Neural cell (in vitro differentiated cells): ENCODE measurements at regions not wholly inside any gene's neighbourhood (a gene's known extent, or its start where the extent isn't known, plus 50 kb on each side); places are given as distances from the start of the nearest gene placed in this dataset.

Experiments used
- H2AFZ ChIP-seq: fragments of 200-600, 300-800 bp; sonication (generic), shearing (Covaris generic); 2 replicates; pipeline ENCODE4 v1.6.0; 2014; ENCODE audit warnings: low read depth, mild to moderate bottlenecking, antibody characterized with exemption, low read length, moderate library complexity
- H3F3A ChIP-seq: fragments of 200-600 bp; shearing (Covaris generic); 2 replicates; pipeline ENCODE4 v1.6.1; 2016; ENCODE audit warnings: mild to moderate bottlenecking, moderate library complexity, mixed read lengths, antibody characterized with exemption, low read length; ENCODE audit not compliant: insufficient read depth, poor library complexity, severe bottlenecking
- H3K27ac ChIP-seq: fragments of 200-600, 300-800 bp; sonication (generic), shearing (Covaris generic); 2 replicates; pipeline ENCODE4 v1.5.1; 2014; ENCODE audit warnings: mild to moderate bottlenecking, low read length, moderate library complexity
- H3K27me3 ChIP-seq: fragments of 300-800, 200-600 bp; sonication (generic), shearing (Covaris generic); 2 replicates; pipeline ENCODE4 v1.6.0; 2014; ENCODE audit warnings: mild to moderate bottlenecking, low read depth, low read length, moderate library complexity; ENCODE audit not compliant: insufficient read depth
- H3K36me3 ChIP-seq: fragments of 300-800, 200-600 bp; sonication (generic), shearing (Covaris generic); 2 replicates; pipeline ENCODE4 v1.5.1; 2014; ENCODE audit warnings: mild to moderate bottlenecking, antibody characterized with exemption, low read length, moderate library complexity; ENCODE audit not compliant: insufficient read depth
- H3K4me2 ChIP-seq: fragments of 300-800, 200-600 bp; sonication (generic), shearing (Covaris generic); 2 replicates; pipeline ENCODE4 v1.6.0; 2014; ENCODE audit warnings: mild to moderate bottlenecking, low read length
- H3K4me3 ChIP-seq: fragments of 300-800, 200-600 bp; sonication (generic), shearing (Covaris generic); 2 replicates; pipeline ENCODE4 v1.5.1; 2014; ENCODE audit warnings: mild to moderate bottlenecking, low read length, moderate library complexity
- H3K79me2 ChIP-seq: fragments of 200-600 bp; shearing (Covaris generic); replicated peaks from 2 replicates; pipeline ENCODE4 v1.6.0; 2014; ENCODE audit warnings: mild to moderate bottlenecking, low read length, moderate library complexity; ENCODE audit not compliant: insufficient read depth
- H3K9ac ChIP-seq: fragments of 300-800, 200-600 bp; sonication (generic), shearing (Covaris generic); 2 replicates; pipeline ENCODE4 v1.6.1; 2016; ENCODE audit warnings: mild to moderate bottlenecking, low read length, mixed read lengths
- H3K9me2 ChIP-seq: fragments of 200-600 bp; shearing (Covaris generic); 2 replicates; pipeline ENCODE4 v1.6.1; 2016; ENCODE audit warnings: mild to moderate bottlenecking, low read length, mixed read lengths; ENCODE audit not compliant: insufficient read depth
- H3K9me3 ChIP-seq: fragments of 200-600, 300-800 bp; sonication (generic), shearing (Covaris generic); 2 replicates; pipeline ENCODE4 v1.6.1; 2016; ENCODE audit warnings: mild to moderate bottlenecking, mixed run types, low read length, moderate library complexity, mixed read lengths
- H4K20me1 ChIP-seq: fragments of 200-600 bp; shearing (Covaris generic); 2 replicates; pipeline ENCODE4 v1.6.1; 2016; ENCODE audit warnings: mild to moderate bottlenecking, mixed run types; ENCODE audit not compliant: insufficient read depth
- CTCF ChIP-seq: fragments of 450-650 bp; IDR thresholded peaks from 2 replicates; pipeline ENCODE4 v1.5.1; 2014; ENCODE audit warnings: antibody characterized with exemption, mild to moderate bottlenecking, moderate library complexity; ENCODE audit not compliant: poor library complexity, severe bottlenecking
- EP300 ChIP-seq: fragments of 450-650 bp; conservative IDR thresholded peaks from 2 replicates; pipeline ENCODE4 v1.6.1; 2014; ENCODE audit warnings: antibody characterized with exemption, mild to moderate bottlenecking, moderate library complexity; ENCODE audit not compliant: poor library complexity, severe bottlenecking
- EZH2 ChIP-seq: fragments of 200-600, 300-800 bp; shearing (Covaris generic), sonication (generic); IDR thresholded peaks from 2 replicates; pipeline ENCODE4 v1.6.1; 2014; ENCODE audit warnings: antibody characterized with exemption, low read length, borderline replicate concordance, mild to moderate bottlenecking; ENCODE audit not compliant: insufficient read depth, poor library complexity, severe bottlenecking
- MXI1 ChIP-seq: fragments of 450-650 bp; conservative IDR thresholded peaks from 2 replicates; pipeline ENCODE4 v1.6.1; 2014; ENCODE audit warnings: antibody characterized with exemption, mild to moderate bottlenecking; ENCODE audit not compliant: poor library complexity, severe bottlenecking
- POLR2AphosphoS5 ChIP-seq: IDR thresholded peaks from 2 replicates; pipeline ENCODE4 v1.6.1; 2012
- RAD21 ChIP-seq: fragments of 450-650 bp; conservative IDR thresholded peaks from 2 replicates; pipeline ENCODE4 v1.6.1; 2014; ENCODE audit warnings: antibody characterized with exemption, mild to moderate bottlenecking, moderate library complexity
- REST ChIP-seq: IDR thresholded peaks from 2 replicates; pipeline ENCODE4 v1.6.1; 2012; ENCODE audit warnings: borderline replicate concordance
- SMC3 ChIP-seq: fragments of 450-650 bp; conservative IDR thresholded peaks from 2 replicates; pipeline ENCODE4 v1.6.1; 2014; ENCODE audit warnings: antibody characterized with exemption, mild to moderate bottlenecking, moderate library complexity; ENCODE audit not compliant: poor library complexity
- TAF1 ChIP-seq: IDR thresholded peaks from 2 replicates; pipeline ENCODE4 v1.6.1; 2012; ENCODE audit warnings: low read depth

GRCh38 chr7:46209611-46210388, 288.7 kb upstream of the IGFBP3 start:
- Histone ChIP-seq H3K4me3 (no peak overlapping the region), H2AFZ (no peak overlapping the region), H3K9ac (no peak overlapping the region), H3K9me2 (no peaks in the 10 kb centered on the region), H3K79me2 (no peaks in the 10 kb centered on the region), H3K27ac (no peak overlapping the region), H3K9me3 (no peaks in the 10 kb centered on the region), H3K4me2 (no peak overlapping the region), H4K20me1 (no peaks in the 10 kb centered on the region), H3F3A (no peaks in the 10 kb centered on the region), H3K36me3 (no peaks in the 10 kb centered on the region), H3K27me3 (no peaks in the 10 kb centered on the region)
- TF ChIP-seq TAF1 (no peak), EP300 (no peak), EZH2 (no peak), MXI1 (no peak), SMC3 (no peak), CTCF (no peak), REST (no peak), POLR2AphosphoS5 (no peak), RAD21 (no peak)

- Histone ChIP-seq H3F3A (no peaks in the 10 kb centered on the region), H3K9me2 (no peaks in the 10 kb centered on the region), H3K4me3 (no peak overlapping the region), H2AFZ (no peak overlapping the region), H3K27ac (no peak overlapping the region), H3K9ac (no peak overlapping the region), H3K27me3 (no peaks in the 10 kb centered on the region), H3K79me2 (no peaks in the 10 kb centered on the region), H3K9me3 (no peaks in the 10 kb centered on the region), H4K20me1 (no peaks in the 10 kb centered on the region), H3K36me3 (no peaks in the 10 kb centered on the region), H3K4me2 (no peak overlapping the region)
- no peak for TF ChIP-seq EZH2
- no peak for TF ChIP-seq MXI1
- TF ChIP-seq REST = no peak
- TF ChIP-seq RAD21 = no peak
- no peak for TF ChIP-seq TAF1
- no peak for TF ChIP-seq EP300
- no peak for TF ChIP-seq SMC3
- TF ChIP-seq POLR2AphosphoS5 = no peak
- TF ChIP-seq CTCF = no peak
These were observed 287.8 kb upstream of the IGFBP3 start for GRCh38 chr7:46208635-46209525.
